ENCODE measurements at regions not wholly inside any gene's neighbourhood (a gene's known extent, or its start where the extent isn't known, plus 50 kb on each side); places are given as distances from the start of the nearest gene placed in this dataset.

DNA sequence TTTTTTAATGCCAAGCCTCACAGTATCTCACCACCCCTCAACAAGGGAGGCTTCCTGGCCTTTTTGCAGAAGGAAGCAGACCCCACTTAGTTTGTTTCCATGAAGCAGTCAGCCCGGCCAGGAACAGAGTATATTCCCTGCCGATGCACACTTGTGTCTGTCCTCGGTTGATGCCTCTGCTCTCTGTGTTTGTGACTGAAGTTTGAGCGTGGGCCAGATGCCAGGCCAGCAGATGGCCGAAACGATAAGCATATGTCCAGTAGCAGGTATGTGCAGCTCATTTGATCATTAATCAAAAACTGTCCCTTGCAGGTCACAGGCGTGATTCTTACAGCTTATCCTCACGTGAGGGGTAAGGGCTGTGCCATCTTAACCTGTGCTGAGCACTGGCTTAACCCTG lies 144.0 kb downstream of the IRS2 start:
- DNase-seq: no peak

- DNase-seq: no peak
Measured at GRCh38 chr13:109636736-109637135, 149.6 kb downstream of the IRS2 start.

DNA sequence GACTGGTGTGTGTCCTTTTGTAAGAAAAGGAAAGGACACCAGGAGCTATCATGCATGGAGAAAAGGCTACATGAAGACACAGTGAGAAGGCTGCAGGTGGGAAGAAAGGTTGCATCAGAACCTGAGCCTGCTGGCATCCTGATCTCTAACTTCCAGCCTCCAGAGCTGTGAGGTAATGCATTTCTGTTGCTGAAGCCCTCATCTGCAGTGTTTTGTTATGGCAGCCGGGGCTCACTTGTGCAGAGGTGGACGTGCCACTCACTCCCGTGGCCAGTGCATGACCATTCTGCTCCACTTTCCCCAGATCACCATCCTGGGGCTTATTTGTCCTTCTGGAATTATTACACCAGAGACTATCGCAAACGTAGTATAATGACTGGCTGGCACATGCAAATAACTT lies 155.3 kb downstream of the IRS2 start:
- DNase-seq: no peak

GRCh38 chr13:109630271-109630670 lies 156.1 kb downstream of the IRS2 start:
- no peak for DNase-seq

GRCh38 chr13:109629737-109630136 lies 156.6 kb downstream of the IRS2 start:
- no peak for DNase-seq

DNA sequence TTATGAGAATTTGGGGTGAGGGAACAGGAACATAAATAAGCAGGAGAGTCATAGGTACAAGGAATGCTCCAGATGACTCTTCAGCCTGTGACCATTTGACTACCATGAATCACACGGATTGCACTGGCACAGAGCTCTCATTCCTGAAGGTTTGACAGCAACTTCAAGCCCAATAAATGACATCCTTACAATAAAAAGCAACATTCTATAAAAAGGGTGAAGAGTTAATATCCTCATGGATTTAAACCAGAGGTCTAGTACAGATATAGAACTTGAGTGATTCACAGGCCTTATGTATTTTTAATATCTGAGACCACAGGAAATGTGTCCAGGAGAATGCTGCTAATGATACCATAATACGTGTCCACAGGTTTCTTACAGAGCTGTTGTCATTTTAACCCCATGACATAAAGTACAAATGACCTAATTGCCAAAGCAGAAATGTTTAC lies 158.1 kb downstream of the IRS2 start:
- no peak for DNase-seq

DNA sequence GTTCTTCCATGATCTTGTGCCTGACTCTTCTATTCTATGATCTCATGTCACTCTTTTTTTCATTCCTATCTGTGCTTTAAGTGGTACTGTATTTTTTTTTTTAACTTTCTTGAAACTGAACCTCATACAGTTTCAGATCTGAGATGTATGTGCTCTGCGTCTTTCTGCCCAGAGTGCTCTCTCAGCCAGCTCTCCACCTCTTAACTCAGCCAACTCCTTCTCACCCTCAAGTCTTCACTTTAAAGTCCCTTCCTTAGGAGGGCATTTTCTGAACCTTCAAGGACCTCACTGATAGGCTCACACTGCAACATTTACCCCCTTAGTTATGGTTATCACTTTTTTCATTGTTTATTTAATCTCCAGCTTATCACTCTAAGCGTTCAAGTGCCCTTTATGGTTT lies 158.7 kb downstream of the IRS2 start:
- DNase-seq: no peak

- no peak for DNase-seq
Measured at GRCh38 chr13:109626386-109627171, 159.8 kb downstream of the IRS2 start.

DNA sequence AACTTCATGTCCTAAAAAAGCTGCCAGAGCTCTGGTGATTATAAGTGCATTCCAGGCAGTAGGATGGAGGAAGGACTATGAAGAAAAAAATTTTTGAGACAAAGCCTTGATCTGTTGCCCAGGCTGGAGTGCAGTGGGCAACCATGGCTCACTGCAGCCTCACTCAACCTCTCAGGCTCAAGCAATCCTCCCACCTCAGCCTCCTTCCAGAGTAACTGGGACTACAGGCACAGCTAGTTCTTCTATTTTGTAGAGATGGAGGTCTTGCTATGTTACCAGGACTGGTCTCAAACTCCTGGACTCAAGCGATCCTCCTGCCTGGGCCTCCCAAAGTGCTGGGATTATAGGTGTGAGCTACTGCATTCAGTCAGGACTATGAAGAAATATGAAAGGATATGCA lies 161.2 kb downstream of the IRS2 start:
- DNase-seq: no peak

GRCh38 chr13:109622006-109622405 lies 164.4 kb downstream of the IRS2 start:
- DNase-seq: no peak

- no peak for DNase-seq
Measured at GRCh38 chr13:109615721-109616420, 170.5 kb downstream of the IRS2 start.

DNA sequence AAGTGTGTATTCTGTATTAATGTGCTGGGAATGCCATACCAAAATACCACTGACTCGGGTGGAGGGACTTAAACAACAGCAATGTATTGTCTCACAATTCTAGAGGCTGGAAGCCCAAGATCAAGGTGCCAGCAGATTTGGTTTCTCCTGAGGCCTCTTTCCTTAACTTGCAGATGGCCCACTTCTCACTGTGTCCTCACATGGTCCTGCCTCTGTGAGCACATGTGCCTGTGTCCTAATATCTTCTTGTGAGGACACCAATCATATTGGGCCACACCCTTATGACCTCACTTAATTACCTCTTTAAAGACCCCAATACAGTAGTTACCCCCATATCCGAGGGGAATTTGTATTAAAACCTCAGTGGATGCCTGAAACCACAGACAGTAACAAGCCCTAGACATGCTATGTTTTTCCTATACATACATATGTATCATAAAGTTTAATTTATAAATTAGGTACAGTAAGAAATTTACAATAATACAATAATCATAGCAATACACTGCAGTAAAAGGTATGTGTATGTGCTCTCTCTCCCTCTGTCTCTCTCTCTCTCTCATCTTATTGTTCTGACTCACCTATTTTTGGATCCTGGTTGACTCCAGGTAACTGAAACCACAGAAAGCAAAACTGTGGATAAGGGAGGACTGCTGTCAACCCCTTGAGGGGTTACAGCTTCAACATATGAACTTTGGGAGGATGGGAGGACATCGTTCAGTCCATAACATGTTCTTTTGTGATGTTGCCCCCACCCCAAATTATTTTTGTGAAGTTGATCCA lies 174.3 kb downstream of the IRS2 start:
- DNase-seq: no peak

GRCh38 chr13:109610517-109610916 lies 175.9 kb downstream of the IRS2 start:
- DNase-seq: peak; percentile 19

GRCh38 chr13:109608503-109608902 lies 177.9 kb downstream of the IRS2 start:
- DNase-seq: no peak

DNA sequence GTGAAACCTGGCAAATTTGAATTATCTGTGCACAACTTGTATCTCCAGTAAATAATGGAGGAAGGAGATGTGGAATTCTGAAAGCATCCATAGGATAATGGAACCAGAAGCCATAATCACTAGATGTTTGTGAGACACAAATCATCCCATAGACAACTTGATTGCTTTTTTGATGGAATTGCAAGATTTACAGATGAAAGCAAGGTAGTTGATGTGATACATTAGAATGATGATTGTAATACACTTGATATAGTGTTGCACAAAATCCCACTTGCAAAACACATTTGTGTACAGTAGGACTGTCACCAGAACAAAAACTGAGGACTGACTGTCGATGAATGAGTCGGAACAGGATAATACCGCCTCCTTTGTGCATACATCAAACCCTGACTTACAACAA lies 178.3 kb downstream of the IRS2 start:
- no peak for DNase-seq

- no peak for DNase-seq
Measured at GRCh38 chr13:109606520-109606919, 179.9 kb downstream of the IRS2 start.

DNA sequence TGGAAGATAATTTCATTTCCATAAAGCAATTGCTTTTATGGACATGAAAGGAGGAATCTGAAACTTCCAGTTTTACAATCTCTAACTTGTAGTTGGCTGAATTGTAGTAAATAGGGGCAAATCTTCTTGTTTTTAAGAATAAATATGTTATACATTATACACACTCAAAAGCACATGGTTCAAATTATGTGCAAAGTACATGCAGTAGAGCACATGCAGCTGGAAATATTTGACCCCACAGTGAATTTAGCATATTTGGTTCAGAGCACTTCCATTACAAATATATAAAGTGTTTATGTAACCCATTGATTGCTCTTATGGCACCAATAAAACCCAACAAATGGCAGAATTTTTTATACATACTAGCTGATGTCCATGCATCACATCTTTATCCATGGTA lies 180.5 kb downstream of the IRS2 start:
- no peak for DNase-seq

GRCh38 chr13:109604894-109605293 lies 181.5 kb downstream of the IRS2 start:
- no peak for DNase-seq

GRCh38 chr13:109602356-109602755 lies 184.0 kb downstream of the IRS2 start:
- no peak for DNase-seq

DNA sequence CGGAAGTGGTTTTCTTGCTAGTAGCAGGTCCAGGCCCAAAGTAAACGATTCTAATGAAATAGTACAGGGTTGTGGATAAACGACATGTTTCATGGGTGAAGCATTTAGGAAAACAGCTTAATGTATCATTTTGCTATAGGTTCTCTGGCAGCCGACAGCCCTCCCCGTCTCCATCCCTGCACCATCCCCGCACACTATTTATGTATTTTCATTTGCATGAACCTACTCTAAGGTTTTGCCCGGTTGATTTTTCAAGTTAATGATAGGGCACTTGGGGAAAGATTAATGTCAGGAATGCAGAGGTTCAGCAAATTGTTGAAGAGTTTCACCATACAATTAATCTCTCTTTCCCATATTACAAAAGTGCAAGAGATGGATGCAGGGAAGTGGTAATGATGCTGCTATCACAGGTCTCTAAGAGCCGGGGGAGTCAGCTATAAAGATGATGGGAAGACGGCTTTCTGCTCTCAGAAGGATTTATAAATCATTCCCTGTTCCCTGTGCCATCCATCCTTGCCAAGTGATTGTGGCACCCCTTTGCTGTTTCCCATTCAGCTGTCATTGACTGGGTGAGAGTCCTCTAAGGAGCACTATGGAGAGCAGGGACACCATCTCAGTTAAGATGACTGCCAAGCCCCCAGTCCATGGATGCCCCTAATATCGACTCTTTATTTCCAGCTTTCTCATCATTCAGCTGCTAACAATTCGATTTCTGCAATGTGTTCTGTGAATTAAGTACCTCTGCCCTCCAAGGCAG lies 186.3 kb downstream of the IRS2 start:
- no peak for DNase-seq

GRCh38 chr13:109595471-109595870 lies 190.9 kb downstream of the IRS2 start:
- DNase-seq: no peak

DNA sequence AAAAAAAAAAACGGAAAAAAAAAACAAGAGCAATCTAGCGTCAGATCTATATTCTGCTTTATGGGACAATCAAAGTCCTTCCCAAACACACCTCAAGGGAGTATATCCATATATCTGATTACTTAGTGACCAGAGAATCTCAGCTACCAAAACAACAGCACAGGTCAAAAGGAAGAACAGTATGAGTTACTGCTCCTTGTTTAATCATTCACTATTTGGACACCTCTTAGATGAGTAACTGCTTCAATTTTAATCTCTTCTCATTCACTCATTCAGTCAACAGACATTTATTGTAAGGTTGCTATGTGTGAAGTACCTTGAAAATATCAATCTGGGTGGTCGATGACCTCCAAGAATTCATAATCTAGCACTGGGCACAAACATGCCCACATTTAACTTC lies 193.2 kb downstream of the IRS2 start:
- DNase-seq: no peak

DNA sequence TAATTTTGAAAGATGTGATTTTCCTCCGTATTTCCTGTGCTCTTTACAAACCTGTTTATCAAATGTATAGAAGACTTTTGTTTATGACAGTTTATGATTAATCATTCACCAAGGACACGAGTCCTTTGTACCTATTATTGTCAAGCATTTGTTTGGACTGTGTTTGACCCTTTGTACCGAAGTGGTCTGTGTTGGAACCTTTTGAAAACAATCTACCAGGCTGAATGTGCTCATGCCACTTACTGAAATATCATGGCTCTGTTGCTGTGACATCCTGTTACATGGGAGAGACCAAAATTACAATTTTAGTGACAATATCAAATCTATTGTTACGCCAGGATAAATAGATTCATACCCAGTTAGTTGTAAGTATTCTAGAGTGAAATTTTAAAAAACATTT lies 193.6 kb downstream of the IRS2 start:
- DNase-seq: no peak

Data from activated CD4-positive, alpha-beta T cell treated with anti-CD3 and anti-CD28 coated beads, Interleukin-2, amount 50 U/mL, for 1 hour (primary cell).